ENCODE measurements at regions not wholly inside any gene's neighbourhood (a gene's known extent, or its start where the extent isn't known, plus 50 kb on each side); places are given as distances from the start of the nearest gene placed in this dataset.
"Not testable (repeated sequence)": the region's sequence is repeated elsewhere in the genome, so short reads cannot be mapped to it uniquely, and the experiment has no call there.

GRCh38 chr1:220475608-220476007 lies 52.3 kb upstream of the MARK1 start:
- H3K4me1 ChIP-seq (ENCODE audit: insufficient read depth, low read length); H3K27ac ChIP-seq (ENCODE audit: low read length); H3K9me2 ChIP-seq (replicated peaks; ENCODE audit: low read length); H4K20me1 ChIP-seq (ENCODE audit: low read length); CTCF ChIA-PET; POLR2A ChIA-PET (ENCODE audit: unreplicated experiment); H3K4me3 ChIP-seq (ENCODE audit: low read length); H3K36me3 ChIP-seq (ENCODE audit: low read depth, low read length); DNase-seq; H3K79me2 ChIP-seq (ENCODE audit: low read length); H2AFZ ChIP-seq (ENCODE audit: low read length); H3K4me2 ChIP-seq (ENCODE audit: low read length); intact Hi-C loops (cut with micrococcal nuclease); ATAC-seq; H3K9ac ChIP-seq (ENCODE audit: low read length); H3F3A ChIP-seq (ENCODE audit: low read length, unreplicated experiment); BruUV-seq (replicated peaks); H3K9me3 ChIP-seq (ENCODE audit: low read length): not testable (repeated sequence)
- H3K27me3 ChIP-seq (ENCODE audit: low read length): peaks cover 66% of the 10 kb centered on the region

- H3K9me2 ChIP-seq (replicated peaks; ENCODE audit: low read length); H2AFZ ChIP-seq (ENCODE audit: low read length); CTCF ChIA-PET; H3K4me2 ChIP-seq (ENCODE audit: low read length); H3K36me3 ChIP-seq (ENCODE audit: low read depth, low read length); DNase-seq; H3K4me1 ChIP-seq (ENCODE audit: insufficient read depth, low read length); H3K27ac ChIP-seq (ENCODE audit: low read length); H3K9ac ChIP-seq (ENCODE audit: low read length); ATAC-seq; H3K4me3 ChIP-seq (ENCODE audit: low read length); H3K9me3 ChIP-seq (ENCODE audit: low read length); BruUV-seq (replicated peaks); intact Hi-C loops (cut with micrococcal nuclease); POLR2A ChIA-PET (ENCODE audit: unreplicated experiment); H4K20me1 ChIP-seq (ENCODE audit: low read length); H3F3A ChIP-seq (ENCODE audit: low read length, unreplicated experiment); H3K79me2 ChIP-seq (ENCODE audit: low read length): not testable (repeated sequence)
- H3K27me3 ChIP-seq (ENCODE audit: low read length): peaks cover 67% of the 10 kb centered on the region
Measured at GRCh38 chr1:220475141-220475540, 52.8 kb upstream of the MARK1 start.

GRCh38 chr1:220473440-220473839 lies 54.5 kb upstream of the MARK1 start:
- CTCF ChIA-PET: no interaction called here
- TF ChIP-seq CTCF (conservative IDR thresholded peaks at IDR 0.05; ENCODE audit: low read depth, low read length): no peak
- TF ChIP-seq EZH2phosphoT487 (IDR thresholded peaks at IDR 0.05; ENCODE audit: borderline replicate concordance, low read length): no peak
- no peak for TF ChIP-seq EZH2 (IDR thresholded peaks at IDR 0.05; ENCODE audit: low read length, unreplicated experiment)
- POLR2A ChIA-PET (ENCODE audit: unreplicated experiment): no interaction called here

GRCh38 chr1:220462752-220463151 lies 65.2 kb upstream of the MARK1 start:
- H3K27me3 ChIP-seq (ENCODE audit: low read length): peaks cover 19% of the 10 kb centered on the region
- no peaks in the 10 kb centered on the region for H3K79me2 ChIP-seq (ENCODE audit: low read length)
- no TSS peak for BruUV-seq (replicated peaks)
- H3K9me2 ChIP-seq (replicated peaks; ENCODE audit: low read length): 0 out of 2 replicates have a peak, but pooled peaks cover 5% of the 10 kb centered on the region
- no peaks in the 10 kb centered on the region for H3K36me3 ChIP-seq (ENCODE audit: low read depth, low read length)
- ChIA-PET POLR2A (ENCODE audit: unreplicated experiment) (no interaction called here), CTCF (interaction anchor here (0.6 kb wide), 1 partner anchor 186 kb away, joined by 3 read pairs; no protein-coding TSS in a partner anchor)
- H3K9ac ChIP-seq (ENCODE audit: low read length): no peak overlapping the region
- DNase-seq: peak; percentile 48
- TF ChIP-seq CTCF (conservative IDR thresholded peaks at IDR 0.05; ENCODE audit: low read depth, low read length): no peak
- TF ChIP-seq EZH2 (IDR thresholded peaks at IDR 0.05; ENCODE audit: low read length, unreplicated experiment): no peak
- TF ChIP-seq EZH2phosphoT487 (IDR thresholded peaks at IDR 0.05; ENCODE audit: borderline replicate concordance, low read length): no peak
- H3K4me2 ChIP-seq (ENCODE audit: low read length): peak overlapping the region; percentile 43
- peak; percentile 43; the same call in 1 of the 2 replicates for ATAC-seq
- no peaks in the 10 kb centered on the region for H4K20me1 ChIP-seq (ENCODE audit: low read length)
- H3F3A ChIP-seq (ENCODE audit: low read length, unreplicated experiment): no peaks in the 10 kb centered on the region
- H3K4me3 ChIP-seq (ENCODE audit: low read length): peak overlapping the region; percentile 41; the same call in 1 of the 2 replicates
- peak overlapping the region; percentile 56; the same call in 1 of the 2 replicates for H2AFZ ChIP-seq (ENCODE audit: low read length)
- no peak overlapping the region for H3K27ac ChIP-seq (ENCODE audit: low read length)
- no peaks in the 10 kb centered on the region for H3K4me1 ChIP-seq (ENCODE audit: insufficient read depth, low read length)
- no peaks in the 10 kb centered on the region for H3K9me3 ChIP-seq (ENCODE audit: low read length)
- intact Hi-C loops (cut with micrococcal nuclease): no loop called here

More at GRCh38 chr1:220473440-220473839, 54.5 kb upstream of the MARK1 start:
- no TSS peak for BruUV-seq (replicated peaks)
- Histone ChIP-seq H3K27ac (ENCODE audit: low read length) (no peak overlapping the region), H3K9me3 (ENCODE audit: low read length) (no peaks in the 10 kb centered on the region), H3K4me2 (ENCODE audit: low read length) (no peak overlapping the region), H3K79me2 (ENCODE audit: low read length) (no peaks in the 10 kb centered on the region), H3K4me1 (ENCODE audit: insufficient read depth, low read length) (no peaks in the 10 kb centered on the region), H2AFZ (ENCODE audit: low read length) (no peak overlapping the region), H3K9ac (ENCODE audit: low read length) (no peak overlapping the region), H3K27me3 (ENCODE audit: low read length) (peaks cover 55% of the 10 kb centered on the region), H4K20me1 (ENCODE audit: low read length) (no peaks in the 10 kb centered on the region), H3K36me3 (ENCODE audit: low read depth, low read length) (no peaks in the 10 kb centered on the region), H3K4me3 (ENCODE audit: low read length) (no peak overlapping the region), H3K9me2 (replicated peaks; ENCODE audit: low read length) (no peaks in the 10 kb centered on the region), H3F3A (ENCODE audit: low read length, unreplicated experiment) (no peaks in the 10 kb centered on the region)
- intact Hi-C loops (cut with micrococcal nuclease): no loop called here
- no peak for DNase-seq
- ATAC-seq: no peak
